HG02763 (cell line): ENCODE measurements at regions not wholly inside any gene's neighbourhood (a gene's known extent, or its start where the extent isn't known, plus 50 kb on each side); places are given as distances from the start of the nearest gene placed in this dataset.
"Not testable (repeated sequence)": the region's sequence is repeated elsewhere in the genome, so short reads cannot be mapped to it uniquely, and the experiment has no call there.

Experiments
- ATAC-seq: cut with Tn5 transposase; IDR thresholded peaks from one replicate; pipeline ENCODE4 v1.9.1; 2021; ENCODE audit warnings: mild to moderate bottlenecking, moderate library complexity; ENCODE audit not compliant: unreplicated experiment

- ATAC-seq: no peak
Measured at GRCh38 chr4:30543057-30543456, 177.1 kb upstream of the PCDH7 start.

DNA sequence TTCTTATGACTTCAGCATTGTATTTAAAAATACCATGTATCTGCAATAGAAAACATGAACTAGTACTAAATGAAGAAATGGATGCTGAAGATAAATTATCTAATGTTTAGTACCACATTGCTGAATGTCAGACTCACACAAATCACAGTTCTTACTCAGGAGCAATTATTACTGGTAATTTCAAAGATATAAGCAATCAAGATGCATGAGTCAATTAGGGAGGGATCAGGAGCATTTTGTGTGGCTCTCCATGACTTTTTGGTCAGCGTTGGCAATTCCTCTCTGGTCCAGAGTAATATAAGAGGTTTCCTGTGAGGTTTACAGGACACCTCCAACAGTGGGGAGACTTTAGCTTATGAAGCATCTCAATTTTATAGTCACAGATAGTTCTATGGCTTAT, 167.0 kb upstream of the PCDH7 start:
- ATAC-seq: no peak

- no peak for ATAC-seq
Measured at GRCh38 chr4:30553706-30554105, 166.5 kb upstream of the PCDH7 start.

DNA sequence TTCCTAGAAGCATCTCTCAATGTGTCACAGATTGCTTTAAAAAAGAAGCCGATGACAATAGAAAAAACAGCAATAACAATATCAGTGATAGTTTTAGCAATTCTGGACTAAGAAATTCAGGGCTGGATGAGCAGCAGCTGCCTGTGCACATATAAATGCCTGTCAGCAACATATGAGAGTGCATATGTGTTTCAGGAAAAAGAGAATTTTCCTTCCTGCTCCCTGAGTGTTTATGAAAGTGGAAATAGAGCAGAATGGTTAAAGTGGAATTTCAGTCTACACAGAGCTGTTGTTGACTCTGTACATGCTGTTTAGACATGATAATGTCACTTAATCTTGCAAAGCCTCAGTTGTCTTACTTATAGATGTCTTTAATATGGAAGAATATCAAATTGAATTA, 164.4 kb upstream of the PCDH7 start:
- no peak for ATAC-seq

DNA sequence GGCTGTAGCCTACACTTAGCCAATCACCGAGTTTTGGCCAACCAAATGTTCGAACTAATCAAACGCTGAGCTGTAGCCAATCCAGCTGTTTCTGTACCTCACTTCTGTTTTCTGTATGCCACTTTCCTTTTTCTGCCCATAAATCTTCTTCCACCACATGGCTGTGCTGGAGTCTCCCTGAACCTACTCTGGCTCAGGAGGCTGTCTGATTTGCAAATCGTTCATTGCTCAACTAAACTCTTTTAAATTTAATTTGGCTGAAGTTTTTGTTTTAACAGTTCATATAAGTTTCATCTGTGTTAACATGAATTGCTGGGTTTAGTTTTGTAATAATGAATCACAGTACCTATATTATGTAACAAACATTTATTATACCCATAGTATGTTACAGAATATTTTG, 160.7 kb upstream of the PCDH7 start:
- ATAC-seq: no peak

- no peak for ATAC-seq
Measured at GRCh38 chr4:30586850-30587249, 133.3 kb upstream of the PCDH7 start.

GRCh38 chr4:30589669-30590068, 130.5 kb upstream of the PCDH7 start:
- ATAC-seq: not testable (repeated sequence)

GRCh38 chr4:30600246-30601017, 119.7 kb upstream of the PCDH7 start:
- ATAC-seq: no peak

DNA sequence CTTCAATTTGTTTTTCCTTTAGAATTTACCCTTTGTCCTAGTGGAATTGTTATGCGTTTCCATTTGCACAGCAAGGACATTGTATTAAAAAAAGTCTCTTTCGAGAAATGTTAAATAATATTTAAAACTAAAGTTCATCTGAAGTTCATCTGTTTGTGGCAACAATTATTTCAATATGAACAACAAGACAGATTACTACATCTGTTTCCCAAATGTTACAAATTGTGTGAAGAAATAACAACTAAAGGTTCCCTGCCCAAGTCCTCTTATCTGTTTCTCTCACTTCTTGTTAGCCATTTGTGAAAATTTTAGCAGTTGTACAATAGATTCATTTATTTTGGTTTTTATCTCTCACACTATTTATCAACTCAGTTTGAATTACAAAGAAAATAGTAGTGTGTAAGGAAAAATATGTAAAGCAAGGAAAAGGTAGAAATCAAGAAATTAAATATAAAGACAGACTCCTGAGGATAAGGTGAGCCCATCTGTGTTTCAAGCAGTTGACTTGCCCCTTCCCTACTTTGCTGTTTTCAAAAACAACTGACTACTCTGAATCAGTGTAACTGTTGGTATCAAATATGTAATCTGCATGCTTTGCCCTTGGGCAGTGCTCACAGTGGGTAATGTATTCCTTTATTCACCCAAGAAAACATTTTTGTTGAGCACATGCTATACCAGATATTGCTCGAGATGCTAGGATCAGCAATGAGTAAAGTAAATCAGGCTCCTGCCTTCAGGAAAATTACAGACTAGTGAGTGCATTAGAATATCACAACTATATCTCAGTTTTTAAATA, 118.9 kb upstream of the PCDH7 start:
- ATAC-seq: no peak

GRCh38 chr4:30605616-30606190, 114.5 kb upstream of the PCDH7 start:
- ATAC-seq: no peak

DNA sequence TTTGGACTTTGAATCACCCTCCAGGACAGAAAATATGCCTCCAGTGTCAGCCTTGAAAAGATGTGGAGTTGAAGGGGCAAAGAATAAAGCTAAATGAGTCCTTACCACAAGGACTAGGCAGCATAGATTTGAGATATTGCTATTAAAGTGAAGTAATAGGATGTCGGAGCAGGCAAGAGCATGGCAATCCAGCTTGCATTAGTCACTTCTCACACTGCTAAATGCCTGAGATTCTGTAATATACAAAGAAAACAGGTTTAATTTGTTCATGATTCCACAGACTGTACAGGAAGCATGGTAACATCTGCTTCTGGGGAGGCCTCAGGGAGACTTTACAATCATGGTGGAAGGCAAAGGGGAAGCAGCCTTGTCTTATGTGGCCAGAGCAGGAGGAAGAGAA, 109.8 kb upstream of the PCDH7 start:
- ATAC-seq: no peak

DNA sequence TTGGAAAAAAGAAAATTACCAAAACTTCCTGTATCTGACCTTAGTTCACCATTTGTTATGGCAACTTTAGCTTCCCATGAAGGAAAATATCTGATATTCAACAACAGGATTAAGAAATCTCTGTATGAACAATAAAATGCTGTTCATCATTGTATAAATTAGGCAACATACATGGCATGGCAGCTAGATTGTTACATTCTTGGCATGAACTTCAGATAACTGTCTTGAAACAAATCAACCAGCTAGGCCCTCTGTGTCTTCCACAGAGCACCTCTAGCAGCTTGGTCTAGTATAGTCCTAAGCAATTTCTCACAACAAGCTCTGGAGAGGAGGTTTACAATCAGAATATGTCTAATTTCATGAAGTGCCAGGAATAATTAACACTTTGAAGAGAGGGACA, 105.4 kb upstream of the PCDH7 start:
- no peak for ATAC-seq

GRCh38 chr4:30616942-30617646, 103.1 kb upstream of the PCDH7 start:
- no peak for ATAC-seq

DNA sequence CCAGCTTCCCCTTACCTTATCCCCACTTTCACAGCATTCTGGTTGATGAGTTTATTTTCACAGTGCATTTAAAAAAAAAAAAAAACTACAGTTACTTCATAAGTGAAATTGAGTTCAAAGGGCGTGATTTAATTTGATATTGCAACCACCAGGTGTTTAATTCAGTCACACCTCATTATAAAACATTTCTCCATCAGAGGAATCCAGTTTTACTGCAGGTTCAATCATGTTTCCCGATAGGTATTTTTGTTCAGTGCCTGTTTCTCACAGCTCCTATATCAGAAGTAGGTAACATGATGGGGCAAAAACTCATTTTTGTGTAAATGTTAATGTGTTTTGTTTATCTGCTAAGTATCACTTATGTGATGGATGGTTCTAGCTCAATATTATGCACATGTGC, 102.3 kb upstream of the PCDH7 start:
- ATAC-seq: no peak

- no peak for ATAC-seq
Measured at GRCh38 chr4:30619679-30620078, 100.5 kb upstream of the PCDH7 start.

GRCh38 chr4:30620711-30621110, 99.5 kb upstream of the PCDH7 start:
- ATAC-seq: no peak

- no peak for ATAC-seq
Measured at GRCh38 chr4:30630431-30630830, 89.7 kb upstream of the PCDH7 start.

DNA sequence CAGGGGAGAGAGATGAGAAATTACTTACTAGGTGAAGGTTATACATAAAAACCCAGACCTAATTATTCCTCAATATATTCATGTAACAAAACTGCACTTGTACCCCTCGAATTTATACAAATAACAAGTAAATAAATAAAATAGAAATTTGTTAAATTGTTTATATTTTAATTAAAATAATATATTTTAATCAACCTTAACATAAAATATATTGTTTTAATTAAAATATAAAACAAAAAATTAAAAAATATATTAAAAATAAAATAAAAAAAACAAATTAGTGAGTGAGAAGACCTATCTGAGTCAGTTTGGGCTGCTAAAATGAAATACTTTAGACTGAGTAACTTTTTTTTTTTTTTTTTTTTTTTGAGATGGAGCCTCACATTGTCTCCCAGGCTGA, 87.4 kb upstream of the PCDH7 start:
- no peak for ATAC-seq

DNA sequence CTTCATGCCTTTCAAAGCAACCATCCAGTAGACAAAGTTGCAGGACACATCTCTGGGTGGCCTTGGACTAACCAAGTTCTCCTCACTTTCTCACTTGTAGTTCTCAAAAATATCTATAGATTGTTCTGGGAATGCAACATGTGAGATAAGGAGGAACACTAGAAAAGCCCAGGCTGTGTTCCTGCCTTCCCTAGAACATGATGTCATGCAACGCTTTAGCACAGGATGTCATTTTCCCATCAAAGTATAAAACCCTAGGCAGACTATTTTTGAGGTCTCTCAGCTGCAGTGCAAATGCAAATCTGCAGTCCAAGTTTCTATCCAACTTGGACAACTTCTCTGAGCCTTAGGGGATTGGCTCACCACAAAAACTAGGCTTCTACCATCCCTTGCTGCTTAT, 78.8 kb upstream of the PCDH7 start:
- no peak for ATAC-seq

- ATAC-seq: no peak
Measured at GRCh38 chr4:30642567-30642966, 77.6 kb upstream of the PCDH7 start.

DNA sequence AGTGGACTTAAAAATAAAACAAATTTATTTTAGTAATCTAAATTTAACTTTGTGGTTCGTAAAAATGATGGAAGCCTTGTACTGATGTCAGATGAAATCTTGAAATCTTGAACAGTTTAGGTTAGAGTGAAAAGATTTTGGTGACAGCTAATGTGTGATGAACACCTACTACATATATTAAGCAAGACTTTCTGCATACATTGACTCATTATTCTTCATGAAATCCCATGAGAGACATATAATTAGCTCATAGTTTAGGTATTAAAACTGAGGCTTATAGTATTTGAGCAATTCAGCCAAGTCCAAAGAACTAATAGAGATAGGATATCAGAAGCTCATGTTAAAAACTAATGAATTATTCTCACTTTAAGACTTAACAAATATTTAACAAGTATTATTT, 66.9 kb upstream of the PCDH7 start:
- no peak for ATAC-seq
